DOHH2 (cell line): ENCODE measurements at regions not wholly inside any gene's neighbourhood (a gene's known extent, or its start where the extent isn't known, plus 50 kb on each side); places are given as distances from the start of the nearest gene placed in this dataset.

ENCODE experiments used
- H3F3A ChIP-seq: fragments of 200-600 bp; sonication (generic), shearing (Covaris generic); 2 replicates; pipeline ENCODE4 v1.6.0; 2016; ENCODE audit warnings: antibody characterized with exemption, mild to moderate bottlenecking; ENCODE audit not compliant: control insufficient read depth, insufficient read depth
- H3K27ac ChIP-seq: fragments of 200-600 bp; sonication (generic); 2 replicates; pipeline ENCODE4 v1.5.1; 2014; ENCODE audit warnings: low read depth, mild to moderate bottlenecking, low read length, moderate library complexity
- H3K27me3 ChIP-seq: fragments of 200-600 bp; sonication (generic); 2 replicates; pipeline ENCODE4 v1.6.1; 2014; ENCODE audit warnings: mild to moderate bottlenecking, low read length, mixed read lengths; ENCODE audit not compliant: control insufficient read depth
- H3K36me3 ChIP-seq: fragments of 200-600 bp; sonication (generic); 2 replicates; pipeline ENCODE4 v1.6.1; 2014; ENCODE audit warnings: mild to moderate bottlenecking, low read length, moderate library complexity, mixed read lengths; ENCODE audit not compliant: control insufficient read depth
- H3K4me1 ChIP-seq: fragments of 200-600 bp; sonication (generic); 2 replicates; pipeline ENCODE4 v1.6.1; 2014; ENCODE audit warnings: mild to moderate bottlenecking, low read length, mixed read lengths; ENCODE audit not compliant: control insufficient read depth
- H3K4me2 ChIP-seq: fragments of 200-600 bp; sonication (generic); 2 replicates; pipeline ENCODE4 v1.6.0; 2014; ENCODE audit warnings: mild to moderate bottlenecking, low read length, moderate library complexity
- H3K4me3 ChIP-seq: fragments of 200-600 bp; sonication (generic); 2 replicates; pipeline ENCODE4 v1.5.1; 2014; ENCODE audit warnings: mild to moderate bottlenecking, low read length, mixed read lengths
- H3K79me2 ChIP-seq: fragments of 200-600 bp; sonication (generic); 2 replicates; pipeline ENCODE4 v1.6.1; 2014; ENCODE audit warnings: mild to moderate bottlenecking, low read length, mixed read lengths; ENCODE audit not compliant: control insufficient read depth
- H3K9me2 ChIP-seq: fragments of 200-600 bp; sonication (generic); replicated peaks from 2 replicates; pipeline ENCODE4 v1.6.1; 2014; ENCODE audit warnings: mild to moderate bottlenecking, low read length, mixed read lengths; ENCODE audit not compliant: control insufficient read depth
- H3K9me3 ChIP-seq: fragments of 200-600 bp; sonication (generic); 2 replicates; pipeline ENCODE4 v1.6.1; 2014; ENCODE audit warnings: antibody characterized with exemption, low read length, mixed read lengths; ENCODE audit not compliant: control insufficient read depth, insufficient read depth
- H4K20me1 ChIP-seq: fragments of 200-600 bp; sonication (generic); 2 replicates; pipeline ENCODE4 v1.6.0; 2014; ENCODE audit warnings: low read depth, mild to moderate bottlenecking, antibody characterized with exemption, low read length, moderate library complexity; ENCODE audit not compliant: control insufficient read depth, insufficient read depth
- CTCF ChIP-seq: fragments of 200-600 bp; sonication (generic); IDR thresholded peaks from one replicate; pipeline ENCODE4 v1.5.1; 2014; ENCODE audit warnings: antibody characterized with exemption, mild to moderate bottlenecking, low read depth, low read length; ENCODE audit not compliant: poor library complexity, severe bottlenecking
- EZH2phosphoT487 ChIP-seq: fragments of 200-600 bp; sonication (generic); IDR thresholded peaks from 2 replicates; pipeline ENCODE4 v1.6.1; 2017; ENCODE audit warnings: borderline replicate concordance, mild to moderate bottlenecking, antibody characterized with exemption, low read length, moderate library complexity, mixed read lengths

GRCh38 chr10:58968389-58968755 is 208.1 kb upstream of the PHYHIPL start:
- Histone ChIP-seq H3K27ac (no peak overlapping the region), H3K4me3 (no peak overlapping the region), H3K4me2 (no peak overlapping the region), H3K36me3 (no peaks in the 10 kb centered on the region), H3K9me3 (no peaks in the 10 kb centered on the region), H3K79me2 (no peaks in the 10 kb centered on the region), H4K20me1 (no peaks in the 10 kb centered on the region), H3K4me1 (peaks cover 11% of the 10 kb centered on the region), H3K27me3 (no peaks in the 10 kb centered on the region), H3K9me2 (no peaks in the 10 kb centered on the region), H3F3A (no peaks in the 10 kb centered on the region)
- TF ChIP-seq EZH2phosphoT487 (no peak), CTCF (no peak)

GRCh38 chr10:58969576-58969975 is 206.9 kb upstream of the PHYHIPL start:
- no peak overlapping the region for H3K27ac ChIP-seq
- H3K4me1 ChIP-seq, result peaks cover 11% of the 10 kb centered on the region
- H3K9me3 ChIP-seq, result no peaks in the 10 kb centered on the region
- no peaks in the 10 kb centered on the region for H3K9me2 ChIP-seq
- H3K27me3 ChIP-seq, result no peaks in the 10 kb centered on the region
- H3F3A ChIP-seq, result no peaks in the 10 kb centered on the region
- H3K36me3 ChIP-seq, result no peaks in the 10 kb centered on the region
- H3K4me2 ChIP-seq, result no peak overlapping the region
- TF ChIP-seq EZH2phosphoT487, result no peak
- no peak for TF ChIP-seq CTCF
- no peaks in the 10 kb centered on the region for H3K79me2 ChIP-seq
- no peak overlapping the region for H3K4me3 ChIP-seq
- H4K20me1 ChIP-seq, result no peaks in the 10 kb centered on the region

DNA sequence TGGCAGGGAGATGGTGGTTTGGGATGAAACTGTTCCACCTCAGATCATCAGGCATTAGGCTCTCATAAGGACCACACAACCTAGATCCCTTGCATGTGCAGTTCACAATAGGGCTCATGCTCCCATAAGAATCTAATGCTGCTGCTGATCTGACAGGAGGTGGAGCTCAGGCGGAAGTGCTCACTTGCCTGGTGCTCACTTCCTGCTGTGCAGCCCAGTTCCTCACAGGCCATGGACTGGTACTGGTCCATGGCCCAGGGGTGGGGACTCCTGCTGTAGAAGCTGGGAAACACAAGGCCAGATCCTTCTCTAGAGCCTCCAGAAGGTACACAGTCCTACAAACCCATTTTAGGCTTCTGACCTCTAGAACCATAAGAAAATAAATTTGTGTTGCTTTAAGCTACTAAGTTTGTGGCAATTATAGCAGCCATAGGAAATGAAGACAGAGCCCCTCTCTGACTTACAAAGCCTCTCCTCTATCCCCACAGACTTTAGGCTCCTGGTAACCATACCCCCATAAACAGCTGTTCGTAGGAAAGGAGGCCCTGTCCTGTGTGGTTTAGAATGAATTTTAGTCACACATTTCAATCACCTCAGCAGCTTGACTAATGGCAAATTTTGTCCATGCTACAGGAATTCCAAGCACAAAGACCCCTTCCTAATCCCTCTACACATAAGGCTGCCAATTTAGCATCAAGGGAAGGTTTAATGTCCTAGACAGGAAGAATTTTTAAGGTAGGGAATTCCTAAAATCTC is 206.1 kb upstream of the PHYHIPL start:
- no peak overlapping the region for H3K27ac ChIP-seq
- H3K4me1 ChIP-seq, result peaks cover 11% of the 10 kb centered on the region
- H4K20me1 ChIP-seq, result no peaks in the 10 kb centered on the region
- H3K36me3 ChIP-seq, result no peaks in the 10 kb centered on the region
- no peak overlapping the region for H3K4me2 ChIP-seq
- H3K4me3 ChIP-seq, result no peak overlapping the region
- TF ChIP-seq EZH2phosphoT487 (no peak), CTCF (no peak)
- H3F3A ChIP-seq, result no peaks in the 10 kb centered on the region
- no peaks in the 10 kb centered on the region for H3K9me2 ChIP-seq
- H3K9me3 ChIP-seq, result no peaks in the 10 kb centered on the region
- H3K79me2 ChIP-seq, result no peaks in the 10 kb centered on the region
- no peaks in the 10 kb centered on the region for H3K27me3 ChIP-seq
